ENCODE measurements at regions not wholly inside any gene's neighbourhood (a gene's known extent, or its start where the extent isn't known, plus 50 kb on each side); places are given as distances from the start of the nearest gene placed in this dataset.
"Not testable (repeated sequence)": the region's sequence is repeated elsewhere in the genome, so short reads cannot be mapped to it uniquely, and the experiment has no call there.

DNA sequence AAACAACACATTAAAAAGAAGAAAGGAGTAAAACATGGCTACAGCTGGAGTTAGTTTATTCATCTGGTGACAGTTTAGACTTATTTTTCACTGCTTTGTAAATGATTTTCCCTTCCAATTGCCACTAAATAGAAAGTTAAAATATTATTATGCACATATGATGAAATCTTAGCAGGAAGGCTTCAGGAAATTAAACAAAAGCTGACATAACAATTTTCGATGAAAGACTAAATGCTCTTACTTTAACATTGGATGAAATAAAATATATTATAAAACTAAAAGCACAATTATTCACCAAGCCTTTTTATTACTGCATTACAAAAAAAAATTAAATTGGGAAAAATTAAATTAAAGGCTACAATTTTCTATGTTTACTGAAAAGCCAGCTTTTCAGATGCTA, 158.0 kb downstream of the MMUT start:
- Histone ChIP-seq H3K27ac (no peak overlapping the region), H3K36me3 (replicated peaks) (no peaks in the 10 kb centered on the region), H3K27me3 (replicated peaks) (no peaks in the 10 kb centered on the region), H3K4me3 (ENCODE audit: low read depth, low read length) (no peak overlapping the region)
- in situ Hi-C loops (cut with HindIII; ENCODE audit: low pct_ligation_motif_present, low sequenced_read_pairs): no loop called here
- TF ChIP-seq, protein P1, sequence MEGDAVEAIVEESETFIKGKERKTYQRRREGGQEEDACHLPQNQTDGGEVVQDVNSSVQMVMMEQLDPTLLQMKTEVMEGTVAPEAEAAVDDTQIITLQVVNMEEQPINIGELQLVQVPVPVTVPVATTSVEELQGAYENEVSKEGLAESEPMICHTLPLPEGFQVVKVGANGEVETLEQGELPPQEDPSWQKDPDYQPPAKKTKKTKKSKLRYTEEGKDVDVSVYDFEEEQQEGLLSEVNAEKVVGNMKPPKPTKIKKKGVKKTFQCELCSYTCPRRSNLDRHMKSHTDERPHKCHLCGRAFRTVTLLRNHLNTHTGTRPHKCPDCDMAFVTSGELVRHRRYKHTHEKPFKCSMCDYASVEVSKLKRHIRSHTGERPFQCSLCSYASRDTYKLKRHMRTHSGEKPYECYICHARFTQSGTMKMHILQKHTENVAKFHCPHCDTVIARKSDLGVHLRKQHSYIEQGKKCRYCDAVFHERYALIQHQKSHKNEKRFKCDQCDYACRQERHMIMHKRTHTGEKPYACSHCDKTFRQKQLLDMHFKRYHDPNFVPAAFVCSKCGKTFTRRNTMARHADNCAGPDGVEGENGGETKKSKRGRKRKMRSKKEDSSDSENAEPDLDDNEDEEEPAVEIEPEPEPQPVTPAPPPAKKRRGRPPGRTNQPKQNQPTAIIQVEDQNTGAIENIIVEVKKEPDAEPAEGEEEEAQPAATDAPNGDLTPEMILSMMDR (IDR thresholded peaks at IDR 0.05; ENCODE audit: low read depth, low read length, missing control alignments): no peak
- no peak for DNase-seq

DNA sequence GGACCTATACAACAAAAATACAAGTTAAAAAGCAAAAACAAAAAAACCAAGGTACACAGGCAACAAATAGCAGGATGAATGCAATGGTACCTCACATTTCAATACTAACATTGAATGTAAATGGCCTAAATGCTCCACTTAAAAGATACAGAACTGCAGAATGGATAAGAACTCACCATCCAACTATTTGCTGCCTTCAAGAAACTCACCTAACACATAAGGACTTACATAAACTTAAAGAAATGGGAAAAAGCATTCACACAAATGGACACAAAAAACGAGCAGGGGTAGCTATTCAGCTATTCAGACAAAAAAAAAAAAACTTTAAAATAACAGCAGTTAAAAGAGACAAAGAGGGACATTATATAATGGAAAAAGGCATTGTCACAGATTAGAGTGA, 158.7 kb downstream of the MMUT start:
- DNase-seq; H3K27me3 ChIP-seq (replicated peaks); H3K27ac ChIP-seq; H3K4me3 ChIP-seq (ENCODE audit: low read depth, low read length); in situ Hi-C loops (cut with HindIII; ENCODE audit: low pct_ligation_motif_present, low sequenced_read_pairs); H3K36me3 ChIP-seq (replicated peaks): not testable (repeated sequence)

DNA sequence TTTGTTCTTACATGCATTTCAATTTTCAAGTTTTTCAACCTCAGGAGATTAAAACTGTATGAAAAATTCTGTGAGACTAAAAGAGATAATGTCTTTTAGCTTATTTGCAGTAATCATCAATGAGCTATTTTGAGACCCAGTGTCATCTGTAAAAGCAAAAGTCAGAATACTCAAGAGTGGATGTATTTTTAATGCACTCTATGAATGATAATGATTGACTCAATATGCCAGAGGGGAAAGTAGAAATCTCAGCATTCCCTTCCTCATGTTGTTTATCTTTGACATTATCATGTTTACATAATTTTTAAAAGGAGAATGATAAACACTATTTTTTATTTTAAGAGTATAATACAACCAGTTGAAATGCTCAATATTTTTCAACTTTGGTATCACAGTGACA, 162.1 kb downstream of the MMUT start:
- Histone ChIP-seq H3K4me3 (ENCODE audit: low read depth, low read length) (no peak overlapping the region), H3K27me3 (replicated peaks) (no peaks in the 10 kb centered on the region), H3K27ac (no peak overlapping the region), H3K36me3 (replicated peaks) (no peaks in the 10 kb centered on the region)
- in situ Hi-C loops (cut with HindIII; ENCODE audit: low pct_ligation_motif_present, low sequenced_read_pairs): no loop called here
- DNase-seq: no peak
- TF ChIP-seq, protein P1 (IDR thresholded peaks at IDR 0.05; ENCODE audit: low read depth, low read length, missing control alignments): no peak

DNA sequence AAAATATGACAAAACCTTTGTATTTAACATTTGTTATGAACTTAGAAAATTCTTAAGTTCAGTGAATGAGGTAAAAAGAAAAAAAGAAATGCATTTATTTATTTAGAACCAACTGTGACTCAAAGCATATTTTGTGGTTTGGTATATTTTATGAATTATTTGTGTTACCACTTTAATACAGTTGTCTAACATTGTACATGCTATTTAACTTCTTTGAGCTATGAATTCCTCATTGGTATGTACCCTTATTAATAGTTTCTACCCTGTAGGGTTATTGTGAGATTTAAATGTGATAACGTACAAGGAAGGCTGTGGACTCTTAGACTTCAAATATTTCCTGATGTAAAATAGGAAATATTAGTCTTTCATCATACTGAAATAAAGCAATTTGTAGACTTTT, 162.6 kb downstream of the MMUT start:
- in situ Hi-C loops (cut with HindIII; ENCODE audit: low pct_ligation_motif_present, low sequenced_read_pairs): no loop called here
- Histone ChIP-seq H3K27me3 (replicated peaks) (no peaks in the 10 kb centered on the region), H3K36me3 (replicated peaks) (no peaks in the 10 kb centered on the region), H3K27ac (no peak overlapping the region), H3K4me3 (ENCODE audit: low read depth, low read length) (no peak overlapping the region)
- TF ChIP-seq, protein P1 (IDR thresholded peaks at IDR 0.05; ENCODE audit: low read depth, low read length, missing control alignments): no peak
- no peak for DNase-seq

DNA sequence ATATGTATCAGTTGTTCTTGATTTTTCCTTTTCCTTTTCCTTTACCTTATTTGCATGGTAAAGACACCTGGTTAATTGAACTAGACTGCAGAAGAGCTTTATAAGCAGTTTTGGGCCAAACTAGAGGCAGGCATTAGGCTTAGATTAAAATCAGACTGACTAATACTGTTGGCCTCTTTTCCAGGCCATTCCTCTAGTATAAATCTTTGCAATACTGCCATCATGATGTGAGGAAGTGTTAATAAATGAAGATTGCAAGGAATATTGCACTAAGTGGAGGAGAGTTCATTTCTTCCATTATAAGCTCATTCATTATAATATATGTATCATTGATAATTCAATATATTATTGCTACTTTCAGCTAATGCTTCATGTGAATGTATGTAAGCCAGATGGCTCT, 163.8 kb downstream of the MMUT start:
- Histone ChIP-seq H3K36me3 (replicated peaks) (no peaks in the 10 kb centered on the region), H3K27ac (no peak overlapping the region), H3K27me3 (replicated peaks) (no peaks in the 10 kb centered on the region), H3K4me3 (ENCODE audit: low read depth, low read length) (no peak overlapping the region)
- in situ Hi-C loops (cut with HindIII; ENCODE audit: low pct_ligation_motif_present, low sequenced_read_pairs): no loop called here
- TF ChIP-seq, protein P1 (IDR thresholded peaks at IDR 0.05; ENCODE audit: low read depth, low read length, missing control alignments): no peak
- no peak for DNase-seq

DNA sequence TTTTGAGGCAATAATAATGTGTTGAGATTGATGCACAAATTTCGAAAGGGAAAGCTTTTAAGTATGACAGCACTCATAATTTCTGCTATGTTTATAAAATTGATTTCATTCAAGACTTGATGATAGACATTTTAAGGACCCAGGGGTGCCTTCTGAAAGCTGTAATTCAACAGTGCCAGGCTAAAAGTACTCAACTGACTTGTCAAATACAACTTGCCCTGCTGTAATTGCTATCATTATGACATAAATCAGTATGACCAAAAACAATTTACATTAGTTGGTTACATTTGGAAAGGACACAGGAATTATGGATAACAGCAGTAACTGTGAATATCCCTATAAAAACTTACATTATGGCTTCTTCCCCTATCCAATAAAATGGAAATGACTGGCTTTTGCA, 178.9 kb downstream of the MMUT start:
- H3K27ac ChIP-seq: no peak overlapping the region
- H3K36me3 ChIP-seq (replicated peaks): no peaks in the 10 kb centered on the region
- TF ChIP-seq, protein P1 (IDR thresholded peaks at IDR 0.05; ENCODE audit: low read depth, low read length, missing control alignments): no peak
- no peaks in the 10 kb centered on the region for H3K27me3 ChIP-seq (replicated peaks)
- in situ Hi-C loops (cut with HindIII; ENCODE audit: low pct_ligation_motif_present, low sequenced_read_pairs): no loop called here
- no peak for DNase-seq
- no peak overlapping the region for H3K4me3 ChIP-seq (ENCODE audit: low read depth, low read length)

DNA sequence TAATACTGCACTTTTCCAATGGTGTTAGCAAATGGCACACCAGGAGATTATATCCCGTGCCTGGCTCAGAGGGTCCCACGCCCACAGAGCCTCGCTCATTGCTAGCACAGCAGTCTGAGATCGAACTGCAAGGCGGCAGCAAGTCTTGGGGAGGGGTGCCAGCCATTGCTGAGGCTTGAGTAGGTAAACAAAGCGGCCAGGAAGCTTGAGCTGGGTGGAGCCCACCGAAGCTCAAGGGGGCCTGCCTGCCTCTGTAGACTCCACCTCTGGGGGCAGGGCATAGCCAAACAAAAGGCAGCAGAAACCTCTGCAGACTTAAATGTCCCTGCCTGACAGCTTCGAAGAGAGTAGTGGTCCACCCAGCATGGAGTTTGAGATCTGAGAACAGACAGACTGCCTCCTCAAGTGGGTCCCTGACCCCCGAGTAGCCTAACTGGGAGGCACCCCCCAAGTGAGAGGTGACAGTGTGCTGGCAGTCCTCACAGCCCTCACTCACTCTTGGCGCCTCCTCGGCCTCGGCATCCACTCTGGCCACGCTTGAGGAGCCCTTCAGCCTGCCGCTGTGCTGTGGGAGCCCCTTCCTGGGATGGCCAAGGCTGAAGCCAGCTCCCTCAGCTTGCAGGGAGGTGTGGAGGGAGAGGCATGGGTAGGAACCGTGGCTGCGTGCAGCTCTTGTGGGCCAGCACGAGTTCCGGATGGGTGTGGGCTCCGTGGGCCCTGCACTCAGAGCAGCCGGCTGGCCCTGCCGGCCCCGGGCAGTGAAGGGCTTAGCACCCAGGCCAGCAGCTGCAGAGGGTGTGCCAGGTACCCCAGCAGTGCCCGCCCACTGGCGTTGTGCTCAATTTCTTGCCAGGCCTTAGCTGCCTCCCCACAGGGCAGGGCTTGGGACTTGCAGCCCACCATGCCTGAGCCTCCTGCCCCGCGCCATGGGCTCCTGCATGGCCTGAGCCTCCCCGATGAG, 188.0 kb downstream of the MMUT start:
- H3K4me3 ChIP-seq (ENCODE audit: low read depth, low read length); H3K36me3 ChIP-seq (replicated peaks); in situ Hi-C loops (cut with HindIII; ENCODE audit: low pct_ligation_motif_present, low sequenced_read_pairs); H3K27me3 ChIP-seq (replicated peaks); DNase-seq; H3K27ac ChIP-seq: not testable (repeated sequence)
